HEK293 (cell line): ENCODE measurements at regions not wholly inside any gene's neighbourhood (a gene's known extent, or its start where the extent isn't known, plus 50 kb on each side); places are given as distances from the start of the nearest gene placed in this dataset.
A peak's percentile ranks its signal among the peaks of the same experiment; 100 is the strongest.

ENCODE experiments used
- CTCF ChIA-PET: fragments of 350-600 bp; formaldehyde crosslinking; extraction: SDS; loops from one replicate; lab custom pipeline; 2021; ENCODE audit warnings: antibody characterized with exemption; lab: Yijun Ruan, JAX
- POLR2A ChIA-PET: fragments of 300-600 bp; formaldehyde crosslinking; extraction: SDS; loops from one replicate; lab custom pipeline; 2020; ENCODE audit warnings: antibody characterized with exemption, inconsistent platforms; lab: Yijun Ruan, JAX
- H3K27ac ChIP-seq: fragments of 200-500 bp; sonication (Bioruptor generic); 2 replicates; pipeline ENCODE4 v1.5.1; 2014; ENCODE audit warnings: low read depth, low read length, control low read depth, inconsistent platforms; ENCODE audit errors: extremely low read depth
- H3K36me3 ChIP-seq, 2 experiments: fragments of 200-500 bp in 1 of 2; sonication (Bioruptor generic) in 1 of 2; 1 replicate in 1 of 2; 2 replicates in 1 of 2; pipeline ENCODE4 v1.5.1; 2014 to 2017; ENCODE audit warnings: inconsistent platforms in 2 of 2, low read length in 2 of 2; ENCODE audit not compliant: control insufficient read depth in 2 of 2, insufficient read depth in 1 of 2
- H3K4me1 ChIP-seq: fragments of 200-500 bp; sonication (Bioruptor generic); 2 replicates; pipeline ENCODE4 v1.5.1; 2014; ENCODE audit warnings: mild to moderate bottlenecking, low read length, inconsistent platforms; ENCODE audit not compliant: control insufficient read depth, insufficient read depth
- H3K4me3 ChIP-seq: 2 replicates; pipeline ENCODE4 v1.5.1; 2011; ENCODE audit warnings: low read depth, mild to moderate bottlenecking, control low read depth, low read length, moderate library complexity
- H3K9me3 ChIP-seq: fragments of 200-500 bp; sonication (Bioruptor generic); 2 replicates; pipeline ENCODE4 v1.5.1; 2014; ENCODE audit warnings: low read depth, low read length, inconsistent platforms; ENCODE audit not compliant: control insufficient read depth, insufficient read depth
- GLIS1 ChIP-seq: fragments of 450-650 bp; formaldehyde crosslinking; IDR thresholded peaks from 2 replicates; pipeline ENCODE4 v1.5.1; 2016; ENCODE audit warnings: missing biosample characterization, missing genetic modification characterization
- KLF9 ChIP-seq: fragments of 450-650 bp; formaldehyde crosslinking; IDR thresholded peaks from 2 replicates; pipeline ENCODE4 v1.5.1; 2016; ENCODE audit warnings: missing biosample characterization, missing genetic modification characterization, low read depth
- PRDM10 ChIP-seq: fragments of 450-650 bp; formaldehyde crosslinking; IDR thresholded peaks from 2 replicates; pipeline ENCODE4 v1.5.1; 2016; ENCODE audit warnings: missing biosample characterization, missing genetic modification characterization
- REPIN1 ChIP-seq: fragments of 450-650 bp; formaldehyde crosslinking; IDR thresholded peaks from 2 replicates; pipeline ENCODE4 v1.5.1; 2017; ENCODE audit warnings: missing biosample characterization, missing genetic modification characterization, low read depth
- SETDB1 ChIP-seq: IDR thresholded peaks from one replicate; pipeline ENCODE4 v1.6.1; 2017; ENCODE audit warnings: mild to moderate bottlenecking, low read length, moderate library complexity, mixed read lengths; ENCODE audit not compliant: insufficient read length
- ZBTB48 ChIP-seq: fragments of 450-650 bp; formaldehyde crosslinking; IDR thresholded peaks from 2 replicates; pipeline ENCODE4 v1.5.1; 2016; ENCODE audit warnings: missing biosample characterization, missing genetic modification characterization
- ZFHX2 ChIP-seq: fragments of 450-650 bp; formaldehyde crosslinking; conservative IDR thresholded peaks from 2 replicates; pipeline ENCODE4 v1.5.1; 2016; ENCODE audit warnings: missing biosample characterization, missing genetic modification characterization
- ZFP3 ChIP-seq: fragments of 450-650 bp; formaldehyde crosslinking; IDR thresholded peaks from 2 replicates; pipeline ENCODE4 v1.5.1; 2016; ENCODE audit warnings: low read depth, missing biosample characterization, missing genetic modification characterization
- ZFP41 ChIP-seq: fragments of 450-650 bp; formaldehyde crosslinking; IDR thresholded peaks from 2 replicates; pipeline ENCODE4 v1.5.1; 2016; ENCODE audit warnings: missing biosample characterization, missing genetic modification characterization, borderline replicate concordance
- ZFP69B ChIP-seq: fragments of 450-650 bp; formaldehyde crosslinking; IDR thresholded peaks from 2 replicates; pipeline ENCODE4 v1.5.1; 2016; ENCODE audit warnings: missing biosample characterization, missing genetic modification characterization
- ZNF10 ChIP-seq: fragments of 450-650 bp; formaldehyde crosslinking; IDR thresholded peaks from 2 replicates; pipeline ENCODE4 v1.5.1; 2017; ENCODE audit warnings: missing biosample characterization, missing genetic modification characterization
- ZNF133 ChIP-seq: fragments of 450-650 bp; formaldehyde crosslinking; IDR thresholded peaks from 2 replicates; pipeline ENCODE4 v1.5.1; 2016; ENCODE audit warnings: missing biosample characterization, missing genetic modification characterization
- ZNF138 ChIP-seq: fragments of 450-650 bp; formaldehyde crosslinking; IDR thresholded peaks from 2 replicates; pipeline ENCODE4 v1.5.1; 2016; ENCODE audit warnings: missing biosample characterization, missing genetic modification characterization, borderline replicate concordance
- ZNF2 ChIP-seq: fragments of 450-650 bp; formaldehyde crosslinking; IDR thresholded peaks from 2 replicates; pipeline ENCODE4 v1.5.1; 2016; ENCODE audit warnings: missing biosample characterization, missing genetic modification characterization
- ZNF423 ChIP-seq: fragments of 450-650 bp; formaldehyde crosslinking; IDR thresholded peaks from 2 replicates; pipeline ENCODE4 v1.5.1; 2016; ENCODE audit warnings: missing biosample characterization, missing genetic modification characterization
- ZNF426 ChIP-seq: fragments of 450-650 bp; formaldehyde crosslinking; IDR thresholded peaks from 2 replicates; pipeline ENCODE4 v1.5.1; 2017; ENCODE audit warnings: missing biosample characterization, missing genetic modification characterization, mild to moderate bottlenecking, inconsistent platforms, moderate library complexity
- ZNF629 ChIP-seq: fragments of 450-650 bp; formaldehyde crosslinking; IDR thresholded peaks from 2 replicates; pipeline ENCODE4 v1.5.1; 2017; ENCODE audit warnings: missing biosample characterization, missing genetic modification characterization
- ZNF660 ChIP-seq: fragments of 450-650 bp; IDR thresholded peaks from 2 replicates; pipeline ENCODE4 v1.5.1; 2018; ENCODE audit warnings: missing biosample characterization, mild to moderate bottlenecking, missing genetic modification characterization
- ZNF830 ChIP-seq: fragments of 450-650 bp; IDR thresholded peaks from 2 replicates; pipeline ENCODE4 v1.5.0; 2018; ENCODE audit warnings: missing biosample characterization, missing genetic modification characterization, low read depth, mild to moderate bottlenecking, moderate library complexity
- TF ChIP-seq, protein P1 (sequence below): fragments of 450-650 bp; formaldehyde crosslinking; IDR thresholded peaks from 2 replicates; pipeline ENCODE4 v1.5.1; 2016; ENCODE audit warnings: missing biosample characterization, missing genetic modification characterization
- TF ChIP-seq, protein P2 (sequence below): fragments of 450-650 bp; formaldehyde crosslinking; IDR thresholded peaks from 2 replicates; pipeline ENCODE4 v1.5.1; 2016; ENCODE audit warnings: missing biosample characterization, missing genetic modification characterization

DNA sequence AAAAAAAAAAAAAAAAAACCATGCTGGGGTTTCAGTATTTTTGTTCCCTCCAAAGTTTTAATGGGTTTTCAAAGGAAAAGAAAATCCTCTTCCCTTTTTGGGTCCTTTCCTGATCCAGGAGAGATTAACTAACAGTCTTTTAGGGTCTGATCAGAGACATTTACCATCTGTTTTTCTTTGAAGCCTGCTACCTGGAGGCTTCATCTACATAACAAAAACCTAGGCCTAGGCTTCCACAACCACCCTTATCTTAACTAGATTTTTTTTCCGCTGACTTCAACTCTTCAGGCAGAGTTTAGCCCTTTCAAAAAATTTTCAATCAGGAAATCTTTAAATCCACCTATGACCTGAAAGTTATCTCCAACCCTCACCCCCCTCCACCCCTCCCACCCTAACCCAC, 154.7 kb downstream of the MBD2 start:
- ChIA-PET POLR2A (no interaction called here), CTCF (no interaction called here)
- Histone ChIP-seq H3K4me3 (no peak overlapping the region), H3K4me1 (no peaks in the 10 kb centered on the region), H3K9me3 (no peaks in the 10 kb centered on the region), H3K36me3 (no peaks in the 10 kb centered on the region), H3K27ac (no peak overlapping the region)
- TF ChIP-seq, protein P1, sequence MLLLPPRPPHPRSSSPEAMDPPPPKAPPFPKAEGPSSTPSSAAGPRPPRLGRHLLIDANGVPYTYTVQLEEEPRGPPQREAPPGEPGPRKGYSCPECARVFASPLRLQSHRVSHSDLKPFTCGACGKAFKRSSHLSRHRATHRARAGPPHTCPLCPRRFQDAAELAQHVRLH (tag by site-specific recombination) = no peak
- TF ChIP-seq ZNF660 (tag by site-specific recombination) (no peak), ZFP3 (tag by site-specific recombination) (no peak), KLF9 (tag by site-specific recombination) (no peak), ZNF138 (tag by site-specific recombination) (no peak), ZNF133 (no peak), ZBTB48 (tag by site-specific recombination) (no peak), ZNF629 (tag by site-specific recombination) (no peak), PRDM10 (tag by site-specific recombination) (no peak), ZNF2 (tag by site-specific recombination) (no peak), GLIS1 (tag by site-specific recombination) (no peak), ZNF830 (tag by site-specific recombination) (no peak), ZNF423 (tag by site-specific recombination) (no peak), ZFP69B (no peak), REPIN1 (tag by site-specific recombination) (no peak), ZNF426 (tag by site-specific recombination) (no peak), SETDB1 (no peak), ZFP41 (tag by site-specific recombination) (no peak)
- TF ChIP-seq, protein P2, sequence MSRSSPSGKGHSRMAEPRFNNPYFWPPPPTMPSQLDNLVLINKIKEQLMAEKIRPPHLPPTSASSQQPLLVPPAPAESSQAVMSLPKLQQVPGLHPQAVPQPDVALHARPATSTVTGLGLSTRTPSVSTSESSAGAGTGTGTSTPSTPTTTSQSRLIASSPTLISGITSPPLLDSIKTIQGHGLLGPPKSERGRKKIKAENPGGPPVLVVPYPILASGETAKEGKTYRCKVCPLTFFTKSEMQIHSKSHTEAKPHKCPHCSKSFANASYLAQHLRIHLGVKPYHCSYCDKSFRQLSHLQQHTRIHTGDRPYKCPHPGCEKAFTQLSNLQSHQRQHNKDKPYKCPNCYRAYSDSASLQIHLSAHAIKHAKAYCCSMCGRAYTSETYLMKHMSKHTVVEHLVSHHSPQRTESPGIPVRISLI (tag by site-specific recombination) = no peak

- TF ChIP-seq ZNF10 (0 out of 2 replicates have a peak, but pooled peaks have one; percentile 57), ZFHX2 (tag by site-specific recombination) (no peak)
- H3K27ac ChIP-seq = no peak overlapping the region
- CTCF ChIA-PET = no interaction called here
- H3K9me3 ChIP-seq = no peaks in the 10 kb centered on the region
- POLR2A ChIA-PET = no interaction called here
- no peaks in the 10 kb centered on the region for H3K36me3 ChIP-seq
- no peaks in the 10 kb centered on the region for H3K4me1 ChIP-seq
- no peak overlapping the region for H3K4me3 ChIP-seq
Measured at GRCh38 chr18:54060343-54061005, 164.0 kb downstream of the MBD2 start.
